Activated CD8-positive, alpha-beta T cell treated with anti-CD3 and anti-CD28 coated beads for 36 hours (primary cell): ENCODE measurements at regions not wholly inside any gene's neighbourhood (a gene's known extent, or its start where the extent isn't known, plus 50 kb on each side); places are given as distances from the start of the nearest gene placed in this dataset.

Experiments
- ATAC-seq: fragments of 200-7000 bp; cut with Tn5 transposase; one replicate; pipeline ENCODE4 v1.10.0; 2021; ENCODE audit warnings: mild to moderate bottlenecking, moderate library complexity
- CTCF ChIA-PET: fragments of 350-600 bp; sonication (Branson Sonifier 250); formaldehyde crosslinking; loops from one replicate; lab custom pipeline; 2021; ENCODE audit warnings: antibody characterized with exemption; lab: Charles Lee
- POLR2A ChIA-PET: fragments of 350-600 bp; sonication (Branson Sonifier 250); formaldehyde crosslinking; loops from one replicate; lab custom pipeline; 2021; ENCODE audit warnings: antibody characterized with exemption; lab: Charles Lee
- DNase-seq: peaks from one replicate; pipeline ENCODE4 v3.0.0-alpha.2; 2020
- H3K27ac Mint-ChIP-seq: one replicate; pipeline ENCODE4 v1.8.0; 2021; ENCODE audit warnings: mild to moderate bottlenecking, mixed read lengths
- H3K27me3 Mint-ChIP-seq: one replicate; pipeline ENCODE4 v1.8.0; 2021; ENCODE audit warnings: mixed read lengths
- H3K36me3 Mint-ChIP-seq: one replicate; pipeline ENCODE4 v1.8.0; 2021; ENCODE audit warnings: low read depth, mixed read lengths
- H3K4me1 Mint-ChIP-seq: one replicate; pipeline ENCODE4 v1.8.0; 2021; ENCODE audit warnings: low read depth, mixed read lengths
- H3K4me3 Mint-ChIP-seq: one replicate; pipeline ENCODE4 v1.8.0; 2021; ENCODE audit warnings: mild to moderate bottlenecking, moderate library complexity, mixed read lengths
- H3K9me3 Mint-ChIP-seq: one replicate; pipeline ENCODE4 v1.8.0; 2021; ENCODE audit warnings: mixed read lengths
- CTCF ChIP-seq: fragments of 200-600 bp; IDR thresholded peaks from one replicate; pipeline ENCODE4 v1.8.0; 2022; ENCODE audit warnings: antibody characterized with exemption, mild to moderate bottlenecking
- intact Hi-C: fragments of 100-400 bp; cut with micrococcal nuclease; formaldehyde crosslinking; loops from one replicate; pipeline ENCODE4 v1.10.0; 2022

DNA sequence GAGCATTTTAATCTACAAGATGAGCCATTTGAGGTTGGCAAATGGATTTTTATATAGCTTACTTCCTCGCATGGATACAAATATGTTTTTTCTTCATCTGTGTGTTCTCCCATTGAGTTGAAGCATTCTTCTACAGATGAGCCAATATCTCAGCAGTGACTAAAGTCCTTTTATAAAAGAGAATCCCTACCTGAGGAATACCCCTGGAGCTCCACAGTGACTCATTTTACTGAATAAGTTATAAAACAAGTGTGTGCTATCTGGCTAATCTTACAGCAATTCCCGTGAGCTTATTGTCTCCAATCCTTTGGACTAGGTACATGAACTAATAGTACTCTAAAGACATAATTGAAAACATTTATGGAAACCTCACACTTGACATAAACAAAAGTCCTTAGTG lies 354.2 kb upstream of the BCHE start:
- TF ChIP-seq CTCF: no peak
- ATAC-seq (no peak), DNase-seq (no peak)
- Mint-ChIP-seq H3K36me3 (no peaks in the 10 kb centered on the region), H3K4me1 (no peaks in the 10 kb centered on the region), H3K9me3 (peaks cover 8% of the 10 kb centered on the region), H3K27ac (no peak overlapping the region), H3K4me3 (no peak overlapping the region), H3K27me3 (no peaks in the 10 kb centered on the region)
- POLR2A ChIA-PET: no interaction called here
- intact Hi-C loops: no loop called here
- CTCF ChIA-PET: no interaction called here

- Mint-ChIP-seq H3K27me3 (no peaks in the 10 kb centered on the region), H3K4me3 (no peak overlapping the region), H3K36me3 (no peaks in the 10 kb centered on the region), H3K9me3 (peaks cover 13% of the 10 kb centered on the region), H3K27ac (no peak overlapping the region), H3K4me1 (no peaks in the 10 kb centered on the region)
- DNase-seq (no peak), ATAC-seq (no peak)
- TF ChIP-seq CTCF: no peak
- CTCF ChIA-PET: no interaction called here
- intact Hi-C loops: no loop called here
- POLR2A ChIA-PET: no interaction called here
Observed at GRCh38 chr3:166190360-166190759, 353.1 kb upstream of the BCHE start.

DNA sequence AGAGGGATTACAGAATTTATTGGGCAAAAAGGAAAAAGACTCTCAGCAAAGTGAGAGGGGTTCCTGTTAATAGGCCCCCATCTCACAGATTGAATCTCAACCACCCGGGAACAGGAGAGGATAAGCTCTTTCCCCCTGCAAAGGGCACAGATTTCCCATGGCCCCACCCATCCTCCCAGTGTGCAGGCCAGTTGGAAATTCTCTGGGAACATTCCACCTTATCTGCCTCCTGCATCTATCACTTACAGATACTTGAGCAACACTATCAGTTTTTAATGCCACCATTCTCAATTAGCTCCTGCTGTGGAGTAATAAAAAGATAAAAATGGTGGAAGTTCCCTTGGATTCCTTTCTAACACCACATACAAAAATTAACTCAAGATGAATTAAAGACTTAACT lies 350.0 kb upstream of the BCHE start:
- ATAC-seq (no peak), DNase-seq (no peak)
- intact Hi-C loops: no loop called here
- H3K27me3 Mint-ChIP-seq: no peaks in the 10 kb centered on the region
- H3K36me3 Mint-ChIP-seq: no peaks in the 10 kb centered on the region
- H3K4me3 Mint-ChIP-seq: no peak overlapping the region
- POLR2A ChIA-PET: no interaction called here
- H3K9me3 Mint-ChIP-seq: peaks cover 8% of the 10 kb centered on the region
- TF ChIP-seq CTCF: no peak
- H3K27ac Mint-ChIP-seq: no peak overlapping the region
- CTCF ChIA-PET: no interaction called here
- no peaks in the 10 kb centered on the region for H3K4me1 Mint-ChIP-seq

DNA sequence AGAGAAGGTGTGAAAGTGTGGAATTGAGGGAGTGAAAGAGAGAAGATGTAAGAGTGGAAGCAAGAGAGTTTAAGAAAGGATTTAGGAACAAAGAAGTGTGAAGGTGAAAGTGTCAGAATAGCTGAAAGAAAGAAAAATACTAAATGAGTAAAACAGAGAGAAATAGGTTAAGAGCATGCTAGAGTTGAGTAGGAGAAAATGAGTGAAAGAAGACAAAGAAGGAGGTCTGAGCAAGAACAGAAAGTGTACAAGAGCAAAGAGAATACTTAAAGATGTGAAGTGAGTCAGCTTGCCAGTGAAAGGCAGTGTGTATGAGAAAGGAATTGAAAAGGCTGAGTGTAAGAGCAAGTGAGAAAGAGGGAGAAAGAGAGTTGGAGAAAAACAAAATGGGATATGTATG lies 348.8 kb upstream of the BCHE start:
- intact Hi-C loops: no loop called here
- H3K4me3 Mint-ChIP-seq: no peak overlapping the region
- TF ChIP-seq CTCF: no peak
- H3K9me3 Mint-ChIP-seq: peaks cover 8% of the 10 kb centered on the region
- ChIA-PET CTCF (no interaction called here), POLR2A (no interaction called here)
- ATAC-seq (no peak), DNase-seq (no peak)
- no peaks in the 10 kb centered on the region for H3K27me3 Mint-ChIP-seq
- no peaks in the 10 kb centered on the region for H3K36me3 Mint-ChIP-seq
- H3K4me1 Mint-ChIP-seq: no peaks in the 10 kb centered on the region
- H3K27ac Mint-ChIP-seq: no peak overlapping the region

DNA sequence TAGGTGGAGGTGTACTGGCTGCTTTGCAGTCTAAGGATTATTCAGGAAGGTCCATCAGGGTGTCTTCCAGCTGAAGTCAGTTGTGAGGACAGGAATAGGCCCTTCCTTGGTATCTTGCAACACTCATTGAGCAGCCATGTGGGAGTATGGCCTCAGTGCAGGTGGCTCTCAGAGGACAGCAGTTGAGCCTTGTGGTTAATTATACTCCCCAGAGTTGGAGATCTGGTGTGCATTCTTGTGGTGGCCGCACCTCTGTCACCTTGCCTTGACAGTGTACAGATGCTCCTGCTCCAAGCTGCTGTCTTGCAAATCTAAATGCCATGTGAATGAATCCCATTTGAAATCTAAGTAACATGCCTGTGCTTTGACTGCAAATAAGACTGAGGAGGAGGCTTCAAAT lies 339.9 kb upstream of the BCHE start:
- H3K27ac Mint-ChIP-seq: no peak overlapping the region
- ChIA-PET CTCF (no interaction called here), POLR2A (no interaction called here)
- H3K9me3 Mint-ChIP-seq: peaks cover 13% of the 10 kb centered on the region
- no peak for ATAC-seq
- H3K4me1 Mint-ChIP-seq: no peaks in the 10 kb centered on the region
- no peaks in the 10 kb centered on the region for H3K27me3 Mint-ChIP-seq
- TF ChIP-seq CTCF: no peak
- H3K36me3 Mint-ChIP-seq: no peaks in the 10 kb centered on the region
- no peak overlapping the region for H3K4me3 Mint-ChIP-seq
- DNase-seq: no peak
- intact Hi-C loops: no loop called here
